CD4-positive, alpha-beta T cell treated with Interleukin-2 at 100 ng/mL for 4 hours (primary cell): ENCODE measurements at regions not wholly inside any gene's neighbourhood (a gene's known extent, or its start where the extent isn't known, plus 50 kb on each side); places are given as distances from the start of the nearest gene placed in this dataset.

Experiments
- DNase-seq: peaks from one replicate; pipeline ENCODE4 v3.0.0-alpha.2; 2020; ENCODE audit warnings: low spot score

DNA sequence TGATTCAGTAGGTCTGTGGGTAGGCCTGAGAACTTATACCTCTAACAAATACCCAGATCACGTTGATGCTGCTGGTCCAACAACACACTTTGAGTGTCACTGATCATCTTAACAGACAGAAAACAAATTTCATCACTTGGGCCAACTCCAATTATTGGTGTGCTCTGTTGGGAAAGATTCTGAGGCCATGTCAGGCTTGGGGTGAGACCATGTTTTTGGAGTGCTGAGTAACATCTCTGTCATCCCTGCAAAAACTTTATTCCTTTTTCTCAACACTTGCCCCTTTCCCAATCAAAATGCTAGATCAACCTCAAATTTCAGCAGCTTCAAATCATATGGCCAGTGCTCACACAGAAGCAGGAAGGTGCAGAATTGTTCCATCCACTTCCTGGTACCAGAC is 108.8 kb upstream of the TENT5A start:
- DNase-seq, result no peak

DNA sequence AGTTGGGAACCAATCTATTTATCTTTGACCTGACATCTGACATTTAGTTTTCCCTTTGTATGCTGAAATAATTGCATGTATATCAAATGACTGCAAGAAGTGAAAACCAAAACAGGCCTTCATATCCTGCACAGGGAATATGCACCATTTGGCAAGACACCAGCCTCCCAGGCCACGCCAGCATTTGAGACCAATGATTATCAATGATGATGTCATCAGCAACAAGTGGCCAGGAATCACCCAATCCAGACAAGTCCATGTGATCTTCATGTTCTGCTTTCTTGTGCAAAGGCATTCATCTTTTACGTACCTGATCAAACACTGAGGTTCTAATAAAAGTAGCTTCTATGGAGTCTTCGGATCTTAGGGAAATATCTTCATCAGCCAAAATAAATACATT is 107.4 kb upstream of the TENT5A start:
- DNase-seq, result no peak

DNA sequence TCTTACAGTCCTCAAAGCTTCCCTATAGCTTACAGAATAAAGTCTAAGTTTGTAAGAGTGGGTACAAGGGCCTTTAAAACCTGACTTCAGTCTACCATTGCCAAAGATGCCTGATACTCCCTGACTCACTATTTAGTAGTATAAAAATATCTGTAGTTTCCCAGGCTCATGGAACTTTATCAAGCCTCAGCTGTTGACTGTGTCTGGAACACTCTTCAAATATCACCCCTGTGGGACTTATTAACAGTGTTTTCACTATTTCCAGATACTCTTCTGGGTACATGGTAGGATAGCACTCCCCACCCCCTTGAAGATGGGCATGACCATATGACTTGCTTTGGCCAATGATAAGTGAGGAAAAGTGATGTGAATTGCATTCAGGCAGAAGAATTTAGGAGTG is 105.3 kb upstream of the TENT5A start:
- DNase-seq, result no peak

DNA sequence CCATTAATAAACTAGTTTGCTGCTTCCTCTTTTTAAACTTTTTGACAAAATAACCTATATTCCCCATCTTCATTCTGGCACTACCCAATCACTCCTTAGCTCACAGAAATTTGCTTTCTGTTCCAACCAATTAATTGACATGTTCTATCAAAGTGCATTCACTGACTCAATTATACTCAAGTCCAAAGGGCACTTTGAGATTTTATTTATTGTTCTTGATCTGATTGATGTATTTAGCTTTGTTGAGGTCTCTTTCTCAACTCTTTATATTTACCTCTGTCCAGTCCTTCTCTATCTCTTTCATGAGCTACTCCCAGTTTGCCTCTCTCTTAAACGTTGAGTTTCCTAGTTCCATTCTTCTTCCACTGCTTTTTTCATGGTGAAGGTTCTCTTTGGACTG is 104.4 kb upstream of the TENT5A start:
- no peak for DNase-seq

DNA sequence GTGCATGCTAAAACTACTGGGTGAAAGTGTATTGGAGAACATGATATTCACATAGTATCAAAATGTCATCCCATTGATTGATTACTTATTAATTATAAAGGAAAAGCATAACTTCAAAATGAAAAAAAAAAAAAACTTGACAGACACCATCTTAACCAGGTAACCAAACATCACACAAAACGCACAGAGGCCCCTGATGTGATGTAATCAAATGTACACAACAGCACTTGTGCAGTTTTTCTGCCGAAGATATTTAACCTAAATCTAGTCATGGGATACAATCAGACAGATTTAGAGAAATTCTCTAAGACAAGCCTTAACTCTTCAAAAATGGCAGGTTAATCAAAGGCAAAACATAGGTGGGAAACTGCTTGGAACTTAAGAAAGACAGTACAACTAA is 102.0 kb upstream of the TENT5A start:
- no peak for DNase-seq

DNA sequence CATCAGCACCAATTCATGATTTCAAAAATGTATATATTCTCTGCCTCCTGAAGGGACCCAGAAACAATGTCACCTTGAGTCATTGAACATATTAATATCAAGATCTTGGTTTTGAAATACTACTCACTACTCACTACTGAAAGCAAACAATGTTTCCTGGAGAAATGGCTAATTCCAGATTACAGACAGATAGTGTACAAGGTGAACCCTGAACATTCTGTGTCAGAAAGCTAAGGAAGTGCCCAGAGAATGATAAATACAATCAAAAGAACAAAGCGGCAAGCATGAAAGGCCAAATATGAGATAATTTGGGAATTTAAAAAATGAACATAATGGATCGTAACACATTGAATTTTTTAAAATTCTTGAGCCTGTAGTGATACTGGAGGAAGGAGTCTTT is 101.5 kb upstream of the TENT5A start:
- no peak for DNase-seq

DNA sequence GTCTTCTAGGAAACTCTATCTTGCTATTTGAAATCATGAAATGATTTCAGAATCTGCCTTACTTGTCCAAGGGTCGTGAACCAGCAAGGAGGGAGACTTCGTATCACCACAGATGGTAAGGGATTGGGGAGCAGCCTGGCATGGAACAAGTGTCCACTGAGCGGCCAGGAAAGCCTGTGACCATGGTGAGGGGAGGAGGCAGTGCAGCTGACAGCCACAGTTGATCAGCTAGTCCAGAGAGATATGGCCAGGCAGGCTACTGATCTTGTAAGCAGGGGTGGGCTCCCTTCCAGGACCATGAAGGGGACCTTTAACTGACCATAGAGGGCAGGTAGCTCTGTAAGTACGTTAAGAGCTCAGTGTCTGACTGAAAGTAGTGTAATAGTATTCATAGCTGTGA is 96.8 kb upstream of the TENT5A start:
- DNase-seq, result no peak

DNA sequence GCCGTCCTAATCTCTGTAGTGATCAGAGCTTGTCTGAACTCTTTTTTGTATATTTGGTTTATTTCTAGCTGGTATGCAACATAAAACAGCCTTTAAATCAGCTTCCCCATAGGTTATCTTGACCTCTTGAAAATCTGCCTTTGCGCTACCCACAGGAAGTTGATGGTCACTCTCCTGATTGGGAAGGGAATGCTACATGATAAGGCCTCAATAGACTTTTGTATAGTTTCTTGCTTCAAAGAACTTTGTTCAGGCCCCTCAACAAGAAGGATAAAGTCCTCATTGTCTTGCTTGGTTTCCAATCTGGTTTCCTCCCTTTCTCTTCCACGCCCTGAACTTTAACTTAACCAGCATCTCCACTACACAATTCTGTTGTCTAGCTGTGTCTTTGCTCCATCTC is 95.4 kb upstream of the TENT5A start:
- DNase-seq, result no peak

DNA sequence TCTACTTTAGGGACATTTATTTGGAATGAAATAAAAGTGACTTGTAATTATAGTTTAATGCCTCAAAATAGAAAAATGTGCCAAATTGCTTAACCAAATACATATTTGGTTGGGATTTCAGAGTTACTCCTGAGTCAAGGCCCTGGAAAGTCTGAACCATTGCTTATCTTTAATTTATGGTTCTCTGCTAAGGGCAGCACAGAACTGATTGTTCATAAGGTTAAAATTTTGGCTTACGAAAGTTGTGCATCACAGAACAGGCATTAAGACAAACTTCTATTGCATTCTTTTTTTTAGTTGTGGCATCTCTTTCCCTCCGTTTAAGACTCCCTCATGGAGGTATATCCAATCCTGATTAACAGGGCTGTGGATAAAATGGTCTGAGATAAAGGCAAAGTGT is 92.2 kb upstream of the TENT5A start:
- no peak for DNase-seq

DNA sequence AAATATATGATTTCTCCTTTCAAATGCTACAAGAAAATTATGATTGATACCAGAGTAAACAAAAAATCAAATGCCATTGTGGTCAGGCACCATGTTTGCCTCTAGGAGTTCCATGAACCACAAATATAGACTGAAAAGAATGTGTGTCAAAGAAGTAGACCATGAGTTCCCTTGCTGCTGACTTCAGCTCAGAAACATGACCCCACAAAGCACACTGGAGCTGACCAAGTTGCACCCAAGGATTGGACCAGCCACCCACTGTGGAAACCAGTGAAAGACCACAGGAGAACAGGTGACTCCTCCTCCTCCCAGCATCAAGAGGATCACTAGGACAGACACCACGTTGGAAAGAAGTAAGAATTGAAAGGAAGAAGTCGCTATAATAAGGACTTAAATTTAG is 90.8 kb upstream of the TENT5A start:
- no peak for DNase-seq

DNA sequence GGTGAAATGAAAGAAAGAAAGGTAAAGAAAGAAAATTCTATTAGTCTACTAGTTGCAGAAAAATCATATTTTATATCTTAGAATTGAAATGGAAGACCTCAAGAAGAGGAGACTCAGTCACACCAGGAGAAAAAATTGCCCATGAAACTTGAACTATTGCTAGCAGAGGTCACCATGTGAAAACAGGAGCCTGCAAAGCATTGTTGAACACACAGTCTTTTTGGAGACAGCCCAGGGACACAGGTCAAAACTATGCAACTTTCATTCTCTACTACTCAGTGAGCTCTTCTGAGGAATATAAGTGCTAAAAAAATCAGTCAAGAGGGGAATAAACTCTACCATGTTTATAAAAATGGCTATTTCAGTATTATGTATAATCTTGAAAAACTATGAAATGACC is 89.8 kb upstream of the TENT5A start:
- no peak for DNase-seq

DNA sequence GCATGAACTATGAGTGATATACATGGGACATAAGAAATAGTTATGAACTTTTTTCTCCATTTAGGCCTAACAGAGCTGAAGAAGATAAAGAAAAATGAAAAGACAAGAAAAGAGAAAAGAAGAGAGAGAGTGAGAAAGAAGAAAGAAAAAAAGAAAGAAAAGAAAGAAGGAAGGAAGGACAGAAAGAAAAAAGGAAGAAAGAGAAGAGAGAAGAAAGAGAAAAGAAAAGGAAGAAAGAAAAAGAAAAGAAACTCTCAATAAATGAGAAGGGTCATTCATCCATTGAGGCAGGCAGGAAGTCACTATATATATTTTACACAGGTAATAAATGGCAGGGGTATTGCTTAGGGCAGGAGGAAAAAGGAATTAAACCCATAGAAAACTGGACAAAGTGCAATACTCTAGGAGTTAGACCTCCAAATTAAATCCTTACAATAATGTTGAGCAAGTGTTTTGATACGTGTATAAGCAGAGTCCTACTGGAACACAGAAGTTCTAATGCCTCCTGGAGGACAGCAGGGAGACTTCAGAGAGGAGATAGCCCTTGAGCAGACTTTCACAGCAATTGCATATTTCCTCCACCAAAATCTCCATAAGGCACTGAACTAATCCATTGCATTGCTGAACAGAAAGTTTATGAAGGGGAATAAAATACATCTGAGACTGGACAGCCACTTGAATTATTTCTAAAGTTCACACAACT is 86.4 kb upstream of the TENT5A start:
- DNase-seq, result no peak

DNA sequence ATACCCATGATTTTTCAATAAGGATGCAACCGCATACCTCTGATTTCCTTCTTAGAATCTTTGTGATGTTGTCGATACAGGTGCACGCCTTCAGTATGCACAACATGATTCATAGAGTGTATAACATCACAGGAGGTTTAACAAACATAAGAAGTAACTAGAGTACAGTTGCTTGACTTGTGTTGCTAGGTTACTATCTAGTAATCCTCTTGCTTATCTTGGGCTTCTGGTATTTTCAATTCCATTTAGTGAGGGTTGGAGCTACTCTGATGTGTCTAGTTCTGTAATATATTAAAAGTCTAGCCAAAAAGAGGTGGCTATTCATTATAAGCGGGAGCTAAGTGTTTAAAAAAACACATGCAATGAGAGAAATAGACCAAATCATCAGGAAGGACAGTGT is 85.5 kb upstream of the TENT5A start:
- no peak for DNase-seq

DNA sequence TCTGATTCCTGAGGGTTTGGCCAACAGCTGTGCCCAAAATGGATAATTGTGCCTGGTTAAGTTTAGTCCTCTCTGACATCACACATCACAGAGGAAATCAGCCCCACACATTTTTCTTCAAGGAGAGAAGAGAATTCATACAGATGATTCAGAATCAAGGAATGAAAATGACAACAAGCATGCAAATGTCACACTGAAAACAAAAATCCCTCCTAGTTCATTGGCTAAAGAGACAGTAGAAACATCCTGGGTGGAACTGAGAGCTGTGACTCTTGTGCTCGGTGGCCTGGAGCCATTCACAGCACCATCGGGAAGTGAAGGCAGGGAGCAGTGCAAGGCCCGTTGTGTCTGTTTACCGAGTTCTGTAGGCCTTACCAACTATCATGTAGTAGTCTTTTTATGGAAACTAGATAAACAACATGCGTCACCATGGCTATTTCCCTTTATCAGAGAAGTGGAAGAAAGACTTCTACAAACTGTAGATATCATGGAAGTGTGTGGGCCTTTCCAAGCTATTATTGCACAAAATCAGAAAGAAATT is 81.7 kb upstream of the TENT5A start:
- DNase-seq, result no peak

DNA sequence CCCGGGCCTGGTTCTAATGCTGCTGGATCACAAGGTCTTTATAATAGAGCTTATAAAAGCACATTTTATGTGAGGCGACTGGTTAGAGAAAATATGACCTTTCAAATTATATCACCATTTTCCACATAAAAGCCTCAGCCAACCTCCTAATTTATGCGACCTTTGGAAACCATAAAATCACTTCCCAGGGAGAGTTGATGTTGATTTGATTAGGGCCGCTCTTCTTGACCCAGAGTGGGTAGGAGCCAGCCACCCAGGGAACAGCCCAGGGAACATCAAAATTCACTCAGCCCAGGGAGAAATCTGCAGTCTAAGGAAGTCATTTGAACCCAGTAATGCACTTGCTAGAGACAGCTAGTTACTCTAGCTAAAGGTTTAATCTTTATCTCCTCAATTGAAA is 79.8 kb upstream of the TENT5A start:
- no peak for DNase-seq

DNA sequence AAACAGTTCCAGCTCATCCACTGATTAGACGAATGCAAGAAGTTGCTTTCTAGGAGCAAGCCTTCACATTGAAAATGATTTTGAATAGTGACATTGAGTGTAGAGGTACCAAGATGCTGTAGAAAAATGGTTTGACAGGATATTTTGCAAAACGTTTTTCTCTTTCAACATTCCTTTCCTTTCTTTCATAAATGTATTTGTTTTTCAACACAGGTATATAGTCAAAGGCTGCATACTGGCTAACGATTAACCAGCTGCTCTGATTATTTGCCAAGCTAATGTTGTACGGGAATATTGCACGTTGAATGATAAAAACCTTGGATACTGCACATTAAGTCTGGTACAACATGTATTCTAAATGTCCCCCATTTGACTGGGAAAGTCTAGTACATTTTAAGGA is 78.8 kb upstream of the TENT5A start:
- DNase-seq, result no peak

DNA sequence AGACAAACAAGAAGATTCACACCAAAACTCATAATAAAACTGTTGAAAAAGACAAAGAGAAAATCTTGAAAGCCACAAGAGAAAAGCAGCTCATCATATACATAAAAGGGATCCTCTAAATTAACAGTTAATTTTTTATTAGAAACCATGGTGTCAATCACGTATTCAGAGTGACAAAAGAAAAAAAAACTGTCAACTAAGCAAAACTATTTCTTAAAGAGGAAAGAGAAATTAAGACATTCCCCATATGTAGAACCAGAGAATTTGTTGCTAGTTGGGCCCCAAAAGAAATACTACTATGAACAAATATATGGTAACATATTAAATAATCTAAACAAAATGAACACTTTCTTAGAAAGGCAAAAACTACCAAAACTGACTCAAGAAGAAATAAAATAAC is 74.3 kb upstream of the TENT5A start:
- DNase-seq, result no peak

DNA sequence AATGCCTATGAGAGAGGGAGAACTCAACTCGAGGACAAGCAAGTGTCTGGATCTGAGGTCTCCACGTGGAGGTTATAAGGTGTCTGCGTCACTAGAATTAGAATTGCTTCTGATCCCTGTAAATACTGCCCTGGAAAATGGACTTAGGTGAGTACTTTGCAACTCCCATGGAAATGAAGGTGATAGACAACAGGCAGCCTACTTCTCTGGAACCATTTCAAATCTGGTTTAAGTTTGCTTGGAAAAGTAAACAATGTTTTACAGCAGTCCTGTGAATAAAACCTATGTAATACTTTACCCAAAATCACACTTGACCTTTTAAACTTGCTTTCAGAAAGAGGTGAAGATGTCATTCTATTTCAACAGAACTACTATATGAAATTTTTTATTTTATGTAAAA is 70.1 kb upstream of the TENT5A start:
- no peak for DNase-seq

DNA sequence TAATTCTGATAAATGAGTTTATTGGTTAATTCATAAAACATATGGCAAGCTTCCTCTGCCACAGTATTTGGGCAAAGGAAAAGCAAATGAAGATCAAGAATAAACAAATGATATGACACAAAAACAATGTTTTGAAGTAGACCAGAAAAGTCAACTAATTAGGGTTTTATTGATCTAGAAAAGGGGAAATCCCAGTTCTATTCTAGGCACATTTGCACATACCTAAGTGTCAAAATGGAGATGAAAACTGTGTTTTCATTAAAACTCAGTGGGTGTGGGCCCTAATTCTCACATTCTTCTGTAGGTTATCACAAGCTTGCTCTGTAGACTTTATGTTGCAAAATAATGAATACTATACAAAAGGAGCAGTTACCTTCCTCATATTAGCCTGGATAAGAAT is 69.0 kb upstream of the TENT5A start:
- DNase-seq, result no peak

DNA sequence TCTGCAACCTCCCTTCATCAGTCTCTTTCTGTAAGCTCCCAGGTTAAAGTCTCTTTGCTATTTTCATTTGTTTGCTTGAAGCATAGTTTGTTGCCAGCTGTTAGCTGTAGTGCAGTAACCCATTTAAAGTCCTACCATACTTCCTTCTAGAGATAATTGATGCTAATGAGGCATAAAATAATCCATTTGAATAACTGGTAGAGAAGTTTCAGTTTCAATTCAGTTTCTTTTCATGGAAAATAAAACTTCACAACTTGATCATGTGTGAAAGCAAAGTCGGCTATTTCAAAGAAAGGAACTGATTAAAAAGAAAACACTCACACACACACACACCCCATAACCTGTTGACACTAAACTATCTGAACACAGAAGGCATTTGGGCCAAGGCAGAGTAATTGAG is 68.5 kb upstream of the TENT5A start:
- no peak for DNase-seq

DNA sequence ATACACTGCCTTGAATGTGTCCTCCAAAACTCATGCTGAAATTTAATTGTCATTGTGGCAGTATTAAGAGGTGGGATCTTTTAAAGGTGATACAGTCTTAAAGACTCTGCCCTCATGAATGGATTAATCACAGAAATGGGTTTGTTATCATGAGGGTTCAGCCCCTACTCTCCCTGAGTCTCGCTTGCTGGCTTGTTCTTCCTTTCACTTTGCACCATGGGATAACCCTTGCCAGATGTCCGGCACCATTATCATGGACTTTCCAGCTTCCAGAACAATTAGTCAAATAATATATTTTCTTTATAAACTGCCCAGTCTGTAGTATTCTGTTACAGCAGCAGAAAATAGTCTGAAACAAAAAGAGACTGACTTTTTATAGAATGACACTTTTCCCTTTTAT is 67.9 kb upstream of the TENT5A start:
- DNase-seq, result no peak

DNA sequence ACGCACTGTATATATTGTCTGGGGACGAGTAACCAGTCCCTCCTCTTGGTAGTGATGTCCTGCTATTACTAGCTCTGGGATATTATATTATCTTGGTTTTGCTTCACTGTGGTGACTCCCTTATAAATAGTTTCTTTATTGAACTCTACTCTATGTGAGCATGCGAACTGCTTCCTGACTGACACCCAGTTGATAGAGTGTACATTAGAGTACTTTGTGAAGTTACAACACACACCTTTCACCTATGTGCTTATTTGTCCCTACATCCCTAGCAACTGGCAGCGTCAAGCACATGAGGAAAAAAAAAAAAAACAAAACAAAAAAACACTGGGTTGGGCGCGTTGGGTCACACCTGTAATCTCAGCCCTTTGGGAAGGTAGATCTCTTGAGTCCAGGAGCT is 67.3 kb upstream of the TENT5A start:
- no peak for DNase-seq

DNA sequence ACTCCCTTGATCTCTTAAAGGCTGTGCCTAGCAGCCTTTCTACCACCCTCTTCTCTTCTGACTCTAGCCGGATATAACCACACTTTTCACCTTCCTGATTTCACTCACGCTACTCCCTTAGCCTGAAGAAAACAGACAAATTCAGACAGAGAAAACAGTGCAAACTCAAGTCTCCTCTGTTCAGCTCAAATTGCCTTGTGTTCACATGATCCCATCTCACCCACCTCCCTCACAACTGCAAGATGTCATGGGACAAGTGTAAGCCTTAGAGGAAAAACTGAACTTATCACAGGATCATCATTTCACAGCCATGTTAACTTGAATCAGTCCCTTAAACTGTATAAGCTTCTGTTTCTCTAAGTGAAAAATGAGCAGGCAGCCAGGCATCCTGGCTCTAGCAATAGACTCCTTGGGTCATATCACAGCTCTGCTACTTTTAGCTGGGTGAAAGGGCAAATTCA is 66.5 kb upstream of the TENT5A start:
- no peak for DNase-seq

DNA sequence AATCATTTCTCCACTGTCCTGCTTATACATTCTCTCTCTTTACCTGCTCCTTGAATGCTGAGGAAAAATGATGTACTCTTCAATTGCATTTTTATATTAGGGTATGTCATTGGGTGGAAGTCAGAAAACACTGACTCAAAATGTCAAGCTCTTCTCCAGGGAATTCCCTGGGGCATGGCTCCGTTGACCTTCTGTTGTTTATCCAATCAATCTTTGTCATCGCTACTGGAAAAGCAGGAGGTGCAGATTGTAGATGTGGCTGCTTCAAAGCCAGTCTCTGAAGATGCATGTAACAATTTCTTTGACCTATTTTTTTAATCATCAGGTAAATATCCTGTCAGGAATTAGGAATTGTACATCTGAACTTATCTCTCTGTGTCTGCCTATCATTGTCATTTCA is 63.9 kb upstream of the TENT5A start:
- no peak for DNase-seq
